ENCODE measurements at regions not wholly inside any gene's neighbourhood (a gene's known extent, or its start where the extent isn't known, plus 50 kb on each side); places are given as distances from the start of the nearest gene placed in this dataset.

DNA sequence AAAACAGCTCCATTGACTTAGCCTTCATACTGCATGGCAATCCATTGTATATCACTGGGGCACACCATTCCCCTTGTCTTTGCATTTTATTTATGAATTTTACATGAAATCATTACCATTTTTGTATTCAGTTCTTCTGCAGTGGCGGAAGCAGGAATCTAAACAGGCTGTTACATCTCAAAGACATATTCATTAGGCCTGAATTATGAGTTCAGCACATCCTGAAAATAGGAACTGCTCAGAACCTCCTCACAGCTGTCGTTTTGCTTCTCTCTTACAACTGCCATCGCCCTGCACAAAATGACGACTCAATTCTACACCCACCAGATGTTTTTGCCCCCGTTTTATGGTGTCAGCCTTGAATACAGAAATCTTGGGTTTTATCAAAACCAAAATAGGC, 474.4 kb upstream of the MAGEB18 start (continued):
- TF ChIP-seq JUN (IDR thresholded peaks at IDR 0.05) (no peak), RCOR1 (IDR thresholded peaks at IDR 0.05; ENCODE audit: low read depth, low read length) (no peak), CEBPB (IDR thresholded peaks at IDR 0.05) (no peak)
- TF ChIP-seq, protein P1, sequence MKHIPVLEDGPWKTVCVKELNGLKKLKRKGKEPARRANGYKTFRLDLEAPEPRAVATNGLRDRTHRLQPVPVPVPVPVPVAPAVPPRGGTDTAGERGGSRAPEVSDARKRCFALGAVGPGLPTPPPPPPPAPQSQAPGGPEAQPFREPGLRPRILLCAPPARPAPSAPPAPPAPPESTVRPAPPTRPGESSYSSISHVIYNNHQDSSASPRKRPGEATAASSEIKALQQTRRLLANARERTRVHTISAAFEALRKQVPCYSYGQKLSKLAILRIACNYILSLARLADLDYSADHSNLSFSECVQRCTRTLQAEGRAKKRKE (CRISPR knock-in tag; IDR thresholded peaks at IDR 0.05; ENCODE audit: low read depth): no peak
- TF ChIP-seq, protein P2, sequence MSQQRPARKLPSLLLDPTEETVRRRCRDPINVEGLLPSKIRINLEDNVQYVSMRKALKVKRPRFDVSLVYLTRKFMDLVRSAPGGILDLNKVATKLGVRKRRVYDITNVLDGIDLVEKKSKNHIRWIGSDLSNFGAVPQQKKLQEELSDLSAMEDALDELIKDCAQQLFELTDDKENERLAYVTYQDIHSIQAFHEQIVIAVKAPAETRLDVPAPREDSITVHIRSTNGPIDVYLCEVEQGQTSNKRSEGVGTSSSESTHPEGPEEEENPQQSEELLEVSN (IDR thresholded peaks at IDR 0.05; ENCODE audit: borderline replicate concordance, low read depth): no peak

DNA sequence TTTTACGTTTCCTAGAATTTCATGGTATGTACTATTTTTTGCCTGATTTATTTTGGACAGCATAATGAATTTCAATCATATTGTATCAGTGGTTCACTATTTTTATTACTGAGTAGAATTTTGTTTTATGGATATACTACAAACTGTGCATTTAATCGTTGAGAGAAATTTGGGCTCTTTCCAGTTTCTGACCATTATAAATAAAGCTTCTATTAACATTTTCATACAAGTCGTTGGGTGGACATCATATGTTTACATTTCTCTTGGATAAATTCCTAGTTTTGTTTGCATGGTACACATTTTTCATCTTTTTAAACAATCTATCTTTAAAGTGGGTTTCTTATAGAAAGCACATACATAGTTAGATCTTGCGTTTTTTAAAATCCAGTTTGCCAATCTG, 472.7 kb upstream of the MAGEB18 start:
- Histone ChIP-seq H3K4me2 (no peak overlapping the region), H3K9me3 (no peaks in the 10 kb centered on the region), H3K4me1 (no peaks in the 10 kb centered on the region), H3K27ac (no peak overlapping the region), H3K4me3 (no peak overlapping the region)
- 3% methylated on average over 4 of the region's 4 CpGs for WGBS (ENCODE audit: missing lambda C conversion rate)
- FAIRE-seq (no peak), DNase-seq (ENCODE audit: low read depth in 1 of 2, low spot score in 1 of 2) (no peak), ATAC-seq (no peak)
- ChIA-PET CTCF (no interaction called here), POLR2A (no interaction called here)
- TF ChIP-seq EHF (CRISPR knock-in tag; IDR thresholded peaks at IDR 0.05) (no peak), RAD21 (conservative IDR thresholded peaks at IDR 0.05 in 1 of 2, IDR thresholded peaks at IDR 0.05 in 1 of 2) (no peak), HEYL (CRISPR knock-in tag; IDR thresholded peaks at IDR 0.05) (no peak), HOXB5 (CRISPR knock-in tag; IDR thresholded peaks at IDR 0.05) (no peak), EP300 (IDR thresholded peaks at IDR 0.05) (no peak), KDM5A (IDR thresholded peaks at IDR 0.05) (no peak), RCOR1 (IDR thresholded peaks at IDR 0.05; ENCODE audit: low read depth, low read length) (no peak), MAFK (IDR thresholded peaks at IDR 0.05; ENCODE audit: partially characterized antibody) (no peak), ZC3H11A (IDR thresholded peaks at IDR 0.05) (no peak), FOXS1 (CRISPR knock-in tag; IDR thresholded peaks at IDR 0.05) (no peak), MYC (IDR thresholded peaks at IDR 0.05; ENCODE audit: borderline replicate concordance, low read length) (no peak)
- TF ChIP-seq, protein P3, sequence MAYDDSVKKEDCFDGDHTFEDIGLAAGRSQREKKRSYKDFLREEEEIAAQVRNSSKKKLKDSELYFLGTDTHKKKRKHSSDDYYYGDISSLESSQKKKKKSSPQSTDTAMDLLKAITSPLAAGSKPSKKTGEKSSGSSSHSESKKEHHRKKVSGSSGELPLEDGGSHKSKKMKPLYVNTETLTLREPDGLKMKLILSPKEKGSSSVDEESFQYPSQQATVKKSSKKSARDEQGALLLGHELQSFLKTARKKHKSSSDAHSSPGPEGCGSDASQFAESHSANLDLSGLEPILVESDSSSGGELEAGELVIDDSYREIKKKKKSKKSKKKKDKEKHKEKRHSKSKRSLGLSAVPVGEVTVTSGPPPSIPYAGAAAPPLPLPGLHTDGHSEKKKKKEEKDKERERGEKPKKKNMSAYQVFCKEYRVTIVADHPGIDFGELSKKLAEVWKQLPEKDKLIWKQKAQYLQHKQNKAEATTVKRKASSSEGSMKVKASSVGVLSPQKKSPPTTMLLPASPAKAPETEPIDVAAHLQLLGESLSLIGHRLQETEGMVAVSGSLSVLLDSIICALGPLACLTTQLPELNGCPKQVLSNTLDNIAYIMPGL (CRISPR knock-in tag; IDR thresholded peaks at IDR 0.05; ENCODE audit: borderline replicate concordance): no peak
- TF ChIP-seq, protein P4, sequence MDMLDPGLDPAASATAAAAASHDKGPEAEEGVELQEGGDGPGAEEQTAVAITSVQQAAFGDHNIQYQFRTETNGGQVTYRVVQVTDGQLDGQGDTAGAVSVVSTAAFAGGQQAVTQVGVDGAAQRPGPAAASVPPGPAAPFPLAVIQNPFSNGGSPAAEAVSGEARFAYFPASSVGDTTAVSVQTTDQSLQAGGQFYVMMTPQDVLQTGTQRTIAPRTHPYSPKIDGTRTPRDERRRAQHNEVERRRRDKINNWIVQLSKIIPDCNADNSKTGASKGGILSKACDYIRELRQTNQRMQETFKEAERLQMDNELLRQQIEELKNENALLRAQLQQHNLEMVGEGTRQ (IDR thresholded peaks at IDR 0.05): no peak
- TF ChIP-seq, protein P5, sequence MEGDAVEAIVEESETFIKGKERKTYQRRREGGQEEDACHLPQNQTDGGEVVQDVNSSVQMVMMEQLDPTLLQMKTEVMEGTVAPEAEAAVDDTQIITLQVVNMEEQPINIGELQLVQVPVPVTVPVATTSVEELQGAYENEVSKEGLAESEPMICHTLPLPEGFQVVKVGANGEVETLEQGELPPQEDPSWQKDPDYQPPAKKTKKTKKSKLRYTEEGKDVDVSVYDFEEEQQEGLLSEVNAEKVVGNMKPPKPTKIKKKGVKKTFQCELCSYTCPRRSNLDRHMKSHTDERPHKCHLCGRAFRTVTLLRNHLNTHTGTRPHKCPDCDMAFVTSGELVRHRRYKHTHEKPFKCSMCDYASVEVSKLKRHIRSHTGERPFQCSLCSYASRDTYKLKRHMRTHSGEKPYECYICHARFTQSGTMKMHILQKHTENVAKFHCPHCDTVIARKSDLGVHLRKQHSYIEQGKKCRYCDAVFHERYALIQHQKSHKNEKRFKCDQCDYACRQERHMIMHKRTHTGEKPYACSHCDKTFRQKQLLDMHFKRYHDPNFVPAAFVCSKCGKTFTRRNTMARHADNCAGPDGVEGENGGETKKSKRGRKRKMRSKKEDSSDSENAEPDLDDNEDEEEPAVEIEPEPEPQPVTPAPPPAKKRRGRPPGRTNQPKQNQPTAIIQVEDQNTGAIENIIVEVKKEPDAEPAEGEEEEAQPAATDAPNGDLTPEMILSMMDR (IDR thresholded peaks at IDR 0.05): no peak

DNA sequence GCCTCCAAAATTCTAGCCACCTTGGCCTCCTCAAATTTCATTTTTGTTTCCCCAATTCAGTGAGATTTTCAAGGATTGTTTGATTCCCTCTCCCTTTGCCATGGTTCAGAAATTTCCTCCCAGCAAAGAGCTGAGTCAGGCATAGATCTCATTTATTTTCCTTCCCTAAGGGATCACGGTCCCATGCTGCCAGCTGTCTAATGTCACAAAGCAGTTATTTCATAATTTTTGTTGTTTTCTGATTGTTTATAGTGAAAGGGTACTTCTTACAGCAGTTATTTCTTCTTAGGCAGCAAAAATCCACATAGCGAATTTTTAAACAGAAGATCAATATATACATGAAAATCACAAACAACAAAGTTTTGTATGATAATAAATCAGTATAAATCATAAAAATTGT, 470.5 kb upstream of the MAGEB18 start:
- Histone ChIP-seq H3K27ac (no peak overlapping the region), H3K4me2 (no peak overlapping the region), H3K4me3 (no peak overlapping the region), H3K4me1 (no peaks in the 10 kb centered on the region), H3K9me3 (no peaks in the 10 kb centered on the region)
- POLR2A ChIA-PET: no interaction called here
- DNase-seq (ENCODE audit: low read depth in 1 of 2, low spot score in 1 of 2): no peak
- WGBS (ENCODE audit: missing lambda C conversion rate): 4% methylated on average over 2 of the region's 2 CpGs
- no peak for ATAC-seq
- FAIRE-seq: no peak
- CTCF ChIA-PET: no interaction called here
- no peak for TF ChIP-seq CHD4 (IDR thresholded peaks at IDR 0.05; ENCODE audit: borderline replicate concordance)
- no peak for TF ChIP-seq EHMT2 (IDR thresholded peaks at IDR 0.05; ENCODE audit: low read depth)
- TF ChIP-seq, protein P1 (CRISPR knock-in tag; IDR thresholded peaks at IDR 0.05; ENCODE audit: low read depth): no peak
- no peak for TF ChIP-seq RNF2 (IDR thresholded peaks at IDR 0.05; ENCODE audit: borderline replicate concordance, low read depth)
